KMS-11 (cell line): ENCODE measurements at regions not wholly inside any gene's neighbourhood (a gene's known extent, or its start where the extent isn't known, plus 50 kb on each side); places are given as distances from the start of the nearest gene placed in this dataset.

Experiments
- H2AFZ ChIP-seq: fragments of 200-600 bp; sonication (generic); 2 replicates; pipeline ENCODE4 v1.6.1; 2016; ENCODE audit warnings: antibody characterized with exemption, mixed run types, low read depth
- H3K27ac ChIP-seq: fragments of 200-600 bp; sonication (generic); 2 replicates; pipeline ENCODE4 v1.6.1; 2016; ENCODE audit warnings: mild to moderate bottlenecking, mixed run types
- H3K27me3 ChIP-seq: fragments of 200-600 bp; sonication (generic); 2 replicates; pipeline ENCODE4 v1.6.1; 2017; ENCODE audit warnings: mild to moderate bottlenecking, low read depth, mixed run types, moderate library complexity; ENCODE audit not compliant: insufficient read depth
- H3K36me3 ChIP-seq: fragments of 200-600 bp; sonication (generic); 2 replicates; pipeline ENCODE4 v1.6.1; 2017; ENCODE audit warnings: mild to moderate bottlenecking, mixed run types; ENCODE audit not compliant: insufficient read depth
- H3K4me1 ChIP-seq: fragments of 200-600 bp; sonication (generic); 2 replicates; pipeline ENCODE4 v1.6.1; 2016; ENCODE audit warnings: mild to moderate bottlenecking, low read depth, mixed run types; ENCODE audit not compliant: poor library complexity, severe bottlenecking
- H3K4me2 ChIP-seq: fragments of 200-600 bp; sonication (generic); 2 replicates; pipeline ENCODE4 v1.7.0; 2016; ENCODE audit warnings: mild to moderate bottlenecking, mixed run types
- H3K4me3 ChIP-seq: fragments of 200-600 bp; sonication (generic); IDR thresholded peaks from 2 replicates; pipeline ENCODE4 v1.6.1; 2017; ENCODE audit warnings: low read depth, low read length, mixed read lengths; ENCODE audit not compliant: insufficient read depth
- H3K79me2 ChIP-seq: fragments of 200-600 bp; sonication (generic); 2 replicates; pipeline ENCODE4 v1.6.1; 2016; ENCODE audit warnings: low read depth, mixed run types; ENCODE audit not compliant: insufficient read depth
- H3K9ac ChIP-seq: fragments of 200-600 bp; sonication (generic); 2 replicates; pipeline ENCODE4 v1.6.1; 2016; ENCODE audit warnings: mild to moderate bottlenecking, mixed run types
- H4K20me1 ChIP-seq: fragments of 200-600 bp; sonication (generic); 2 replicates; pipeline ENCODE4 v1.6.1; 2016; ENCODE audit warnings: mild to moderate bottlenecking, mixed run types; ENCODE audit not compliant: insufficient read depth
- CTCF ChIP-seq: fragments of 200-600 bp; sonication (generic); conservative IDR thresholded peaks from 2 replicates; pipeline ENCODE4 v1.6.1; 2017; ENCODE audit warnings: low read depth, mild to moderate bottlenecking, antibody characterized with exemption, low read length, moderate library complexity, mixed read lengths

GRCh38 chr12:24561882-24562770 lies 386.8 kb downstream of the BCAT1 start:
- no peak for TF ChIP-seq CTCF
- Histone ChIP-seq H3K79me2 (no peaks in the 10 kb centered on the region), H3K4me2 (peak overlapping the region; percentile 54), H4K20me1 (no peaks in the 10 kb centered on the region), H3K4me1 (no peaks in the 10 kb centered on the region), H2AFZ (peak overlapping the region; percentile 92), H3K36me3 (no peaks in the 10 kb centered on the region), H3K27ac (no peak overlapping the region), H3K9ac (peak overlapping the region; percentile 30; the same call in 1 of the 2 replicates), H3K27me3 (no peaks in the 10 kb centered on the region), H3K4me3 (no peak overlapping the region)

GRCh38 chr12:24561411-24561871 lies 387.5 kb downstream of the BCAT1 start:
- Histone ChIP-seq H3K36me3 (no peaks in the 10 kb centered on the region), H3K79me2 (no peaks in the 10 kb centered on the region), H2AFZ (peak overlapping the region; percentile 92; the same call in 1 of the 2 replicates), H3K4me2 (peak overlapping the region; percentile 54; the same call in 1 of the 2 replicates), H4K20me1 (no peaks in the 10 kb centered on the region), H3K27ac (no peak overlapping the region), H3K9ac (no peak overlapping the region), H3K27me3 (no peaks in the 10 kb centered on the region), H3K4me1 (no peaks in the 10 kb centered on the region), H3K4me3 (no peak overlapping the region)
- no peak for TF ChIP-seq CTCF

GRCh38 chr12:24560831-24561271 lies 388.1 kb downstream of the BCAT1 start:
- no peak overlapping the region for H2AFZ ChIP-seq
- H3K4me2 ChIP-seq: no peak overlapping the region; the same call in 1 of the 2 replicates
- H3K9ac ChIP-seq: no peak overlapping the region
- H3K27ac ChIP-seq: no peak overlapping the region
- H3K36me3 ChIP-seq: no peaks in the 10 kb centered on the region
- H3K27me3 ChIP-seq: no peaks in the 10 kb centered on the region
- TF ChIP-seq CTCF: no peak
- no peaks in the 10 kb centered on the region for H3K79me2 ChIP-seq
- no peaks in the 10 kb centered on the region for H3K4me1 ChIP-seq
- no peaks in the 10 kb centered on the region for H4K20me1 ChIP-seq
- no peak overlapping the region for H3K4me3 ChIP-seq

GRCh38 chr12:24560192-24560775 lies 388.6 kb downstream of the BCAT1 start:
- H3K9ac ChIP-seq: no peak overlapping the region
- H3K27me3 ChIP-seq: no peaks in the 10 kb centered on the region
- H3K79me2 ChIP-seq: no peaks in the 10 kb centered on the region
- no peaks in the 10 kb centered on the region for H4K20me1 ChIP-seq
- H3K4me1 ChIP-seq: no peaks in the 10 kb centered on the region
- no peak overlapping the region for H2AFZ ChIP-seq
- no peaks in the 10 kb centered on the region for H3K36me3 ChIP-seq
- H3K4me2 ChIP-seq: no peak overlapping the region
- H3K27ac ChIP-seq: no peak overlapping the region
- no peak for TF ChIP-seq CTCF
- no peak overlapping the region for H3K4me3 ChIP-seq
